ENCODE measurements at regions not wholly inside any gene's neighbourhood (a gene's known extent, or its start where the extent isn't known, plus 50 kb on each side); places are given as distances from the start of the nearest gene placed in this dataset.

DNA sequence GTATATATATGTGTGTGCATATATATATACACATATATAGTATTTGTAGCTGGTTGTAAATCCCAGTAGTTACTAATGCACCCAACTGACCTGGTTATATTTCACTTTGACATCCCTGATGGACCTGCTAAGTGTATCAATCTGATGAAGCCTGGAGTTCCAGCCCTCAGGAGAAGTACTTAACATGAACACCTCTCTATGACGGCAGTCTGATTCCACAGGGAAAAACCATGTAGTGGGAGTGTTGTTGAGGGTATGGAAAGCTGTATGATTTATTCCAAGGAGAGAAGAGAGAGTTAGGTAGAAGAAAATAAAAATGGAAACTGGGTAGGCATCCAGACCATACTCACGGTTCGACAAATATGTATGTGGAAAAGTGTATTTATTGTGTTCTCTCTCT, 531.2 kb upstream of the SEMA6D start:
- no peaks in the 10 kb centered on the region for H3K36me3 ChIP-seq (ENCODE audit: low read length)
- H3K9me2 ChIP-seq (replicated peaks; ENCODE audit: insufficient read depth, low read length) = no peaks in the 10 kb centered on the region
- no peak overlapping the region for H3K27ac ChIP-seq (ENCODE audit: low read depth, low read length)
- H2AFZ ChIP-seq (ENCODE audit: low read depth, low read length, severe bottlenecking) = no peak overlapping the region
- H3K9ac ChIP-seq (ENCODE audit: low read length) = no peak overlapping the region
- no peaks in the 10 kb centered on the region for H3K9me3 ChIP-seq (ENCODE audit: insufficient read depth, low read length)
- H3K4me2 ChIP-seq (ENCODE audit: low read depth, low read length, poor library complexity, severe bottlenecking) = no peak overlapping the region
- no peaks in the 10 kb centered on the region for H3F3A ChIP-seq (ENCODE audit: insufficient read depth)
- TF ChIP-seq EZH2phosphoT487 (conservative IDR thresholded peaks at IDR 0.05; ENCODE audit: low read length) = no peak
- TF ChIP-seq, protein P1, sequence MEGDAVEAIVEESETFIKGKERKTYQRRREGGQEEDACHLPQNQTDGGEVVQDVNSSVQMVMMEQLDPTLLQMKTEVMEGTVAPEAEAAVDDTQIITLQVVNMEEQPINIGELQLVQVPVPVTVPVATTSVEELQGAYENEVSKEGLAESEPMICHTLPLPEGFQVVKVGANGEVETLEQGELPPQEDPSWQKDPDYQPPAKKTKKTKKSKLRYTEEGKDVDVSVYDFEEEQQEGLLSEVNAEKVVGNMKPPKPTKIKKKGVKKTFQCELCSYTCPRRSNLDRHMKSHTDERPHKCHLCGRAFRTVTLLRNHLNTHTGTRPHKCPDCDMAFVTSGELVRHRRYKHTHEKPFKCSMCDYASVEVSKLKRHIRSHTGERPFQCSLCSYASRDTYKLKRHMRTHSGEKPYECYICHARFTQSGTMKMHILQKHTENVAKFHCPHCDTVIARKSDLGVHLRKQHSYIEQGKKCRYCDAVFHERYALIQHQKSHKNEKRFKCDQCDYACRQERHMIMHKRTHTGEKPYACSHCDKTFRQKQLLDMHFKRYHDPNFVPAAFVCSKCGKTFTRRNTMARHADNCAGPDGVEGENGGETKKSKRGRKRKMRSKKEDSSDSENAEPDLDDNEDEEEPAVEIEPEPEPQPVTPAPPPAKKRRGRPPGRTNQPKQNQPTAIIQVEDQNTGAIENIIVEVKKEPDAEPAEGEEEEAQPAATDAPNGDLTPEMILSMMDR (IDR thresholded peaks at IDR 0.05; ENCODE audit: insufficient read depth, low read length, poor library complexity, severe bottlenecking) = no peak
- no peaks in the 10 kb centered on the region for H4K20me1 ChIP-seq (ENCODE audit: low read depth, low read length)
- no peaks in the 10 kb centered on the region for H3K79me2 ChIP-seq (ENCODE audit: insufficient read depth, low read length)
- H3K27me3 ChIP-seq (ENCODE audit: low read length) = no peaks in the 10 kb centered on the region
- no peak overlapping the region for H3K4me3 ChIP-seq (ENCODE audit: insufficient read depth, low read length, poor library complexity, severe bottlenecking)

DNA sequence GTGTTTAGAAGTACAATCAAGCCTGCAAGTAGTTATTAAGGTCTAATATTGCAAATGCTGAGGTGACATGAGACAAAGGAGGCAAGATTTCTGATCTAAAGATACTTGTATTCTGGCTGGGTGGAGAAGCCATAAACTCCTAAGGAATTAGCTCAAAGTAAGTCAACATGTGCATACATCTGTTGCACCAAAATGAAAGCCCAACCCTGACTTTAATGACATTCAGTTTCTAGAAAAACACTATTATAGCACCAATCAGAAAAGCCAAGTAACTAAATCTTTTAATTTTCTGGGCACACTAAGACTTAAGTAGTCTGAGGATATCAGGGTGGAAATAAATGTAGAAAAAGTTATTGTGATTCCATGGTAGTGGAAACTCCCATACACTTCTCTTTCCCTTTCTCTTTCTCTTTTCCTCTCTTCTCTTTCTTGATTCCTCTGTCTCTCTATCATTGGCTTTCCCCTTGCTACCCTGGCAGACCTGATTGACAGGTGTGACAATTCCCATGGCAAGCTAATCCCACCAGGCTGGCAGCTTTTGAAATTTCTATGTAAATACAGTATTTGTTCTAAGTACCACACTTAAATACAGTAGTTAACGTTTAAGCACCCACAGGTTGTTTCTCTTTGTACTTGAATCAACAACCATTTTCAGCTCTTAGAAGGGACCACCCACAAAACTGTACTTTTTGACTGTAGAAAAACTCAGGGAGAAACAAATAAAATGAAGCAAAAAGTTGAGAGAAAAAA, 528.4 kb upstream of the SEMA6D start:
- Histone ChIP-seq H4K20me1 (ENCODE audit: low read depth, low read length) (no peaks in the 10 kb centered on the region), H3K27me3 (ENCODE audit: low read length) (no peaks in the 10 kb centered on the region), H3K4me2 (ENCODE audit: low read depth, low read length, poor library complexity, severe bottlenecking) (no peak overlapping the region), H3K27ac (ENCODE audit: low read depth, low read length) (no peak overlapping the region), H3K36me3 (ENCODE audit: low read length) (no peaks in the 10 kb centered on the region), H3K9me2 (replicated peaks; ENCODE audit: insufficient read depth, low read length) (no peaks in the 10 kb centered on the region), H3K9ac (ENCODE audit: low read length) (no peak overlapping the region), H3K4me3 (ENCODE audit: insufficient read depth, low read length, poor library complexity, severe bottlenecking) (no peak overlapping the region), H3K79me2 (ENCODE audit: insufficient read depth, low read length) (no peaks in the 10 kb centered on the region), H3F3A (ENCODE audit: insufficient read depth) (no peaks in the 10 kb centered on the region), H3K9me3 (ENCODE audit: insufficient read depth, low read length) (no peaks in the 10 kb centered on the region), H2AFZ (ENCODE audit: low read depth, low read length, severe bottlenecking) (no peak overlapping the region)
- TF ChIP-seq, protein P1 (IDR thresholded peaks at IDR 0.05; ENCODE audit: insufficient read depth, low read length, poor library complexity, severe bottlenecking) = no peak
- no peak for TF ChIP-seq EZH2phosphoT487 (conservative IDR thresholded peaks at IDR 0.05; ENCODE audit: low read length)

DNA sequence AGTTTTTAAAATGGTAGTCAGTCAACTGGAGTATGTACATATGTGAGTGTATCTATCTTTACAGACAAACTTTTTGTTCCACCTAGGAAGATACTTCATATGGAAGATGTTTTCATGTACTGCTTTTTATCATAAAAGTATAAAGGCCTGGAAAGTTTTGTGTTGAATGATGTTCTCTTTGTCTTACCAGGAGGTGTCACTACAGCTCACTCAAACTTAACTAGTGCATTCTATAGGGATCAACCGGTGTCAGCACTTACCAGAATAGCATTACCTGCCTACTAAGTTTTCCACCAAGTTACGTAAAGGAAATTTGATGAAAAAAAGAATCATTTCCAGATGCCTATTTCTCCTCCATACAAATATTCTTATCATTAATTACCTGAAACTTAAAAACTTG, 522.6 kb upstream of the SEMA6D start:
- Histone ChIP-seq H3K4me2 (ENCODE audit: low read depth, low read length, poor library complexity, severe bottlenecking) (no peak overlapping the region), H3K27me3 (ENCODE audit: low read length) (no peaks in the 10 kb centered on the region), H3F3A (ENCODE audit: insufficient read depth) (no peaks in the 10 kb centered on the region), H3K79me2 (ENCODE audit: insufficient read depth, low read length) (no peaks in the 10 kb centered on the region), H3K36me3 (ENCODE audit: low read length) (no peaks in the 10 kb centered on the region), H3K9me2 (replicated peaks; ENCODE audit: insufficient read depth, low read length) (no peaks in the 10 kb centered on the region), H3K4me3 (ENCODE audit: insufficient read depth, low read length, poor library complexity, severe bottlenecking) (no peak overlapping the region), H3K27ac (ENCODE audit: low read depth, low read length) (no peak overlapping the region), H4K20me1 (ENCODE audit: low read depth, low read length) (no peaks in the 10 kb centered on the region), H2AFZ (ENCODE audit: low read depth, low read length, severe bottlenecking) (no peak overlapping the region), H3K9me3 (ENCODE audit: insufficient read depth, low read length) (no peaks in the 10 kb centered on the region), H3K9ac (ENCODE audit: low read length) (no peak overlapping the region)
- TF ChIP-seq EZH2phosphoT487 (conservative IDR thresholded peaks at IDR 0.05; ENCODE audit: low read length) = no peak
- TF ChIP-seq, protein P1 (IDR thresholded peaks at IDR 0.05; ENCODE audit: insufficient read depth, low read length, poor library complexity, severe bottlenecking) = no peak

All from SU-DHL-6 (cell line).